WTC11 (cell line): ENCODE measurements at regions not wholly inside any gene's neighbourhood (a gene's known extent, or its start where the extent isn't known, plus 50 kb on each side); places are given as distances from the start of the nearest gene placed in this dataset.

Source experiments
- ATAC-seq: fragments of 200-7000 bp; cut with Tn5 transposase; 2 replicates; pipeline ENCODE4 v1.10.0; 2021; ENCODE audit warnings: mild to moderate bottlenecking, moderate library complexity
- CTCF ChIA-PET: fragments of 300-600 bp; sonication (Branson Sonifier 250); formaldehyde crosslinking; loops from one replicate; lab custom pipeline; 2021; ENCODE audit warnings: antibody characterized with exemption; lab: Charles Lee
- POLR2A ChIA-PET: fragments of 350-600 bp; sonication (Branson Sonifier 250); formaldehyde crosslinking; loops from one replicate; lab custom pipeline; 2021; ENCODE audit warnings: antibody characterized with exemption; lab: Charles Lee
- DNase-seq: peaks from one replicate; pipeline ENCODE4 v3.0.0; 2021; ENCODE audit warnings: low spot score
- H3K27ac Mint-ChIP-seq: 2 replicates; pipeline ENCODE4 v1.8.0; 2021; ENCODE audit warnings: mixed read lengths
- H3K27me3 Mint-ChIP-seq: 2 replicates; pipeline ENCODE4 v1.8.0; 2021; ENCODE audit warnings: low read depth, mild to moderate bottlenecking, moderate library complexity, mixed read lengths
- H3K36me3 Mint-ChIP-seq: 2 replicates; pipeline ENCODE4 v1.8.0; 2021; ENCODE audit warnings: mixed read lengths
- H3K4me1 Mint-ChIP-seq: 2 replicates; pipeline ENCODE4 v1.8.0; 2022; ENCODE audit warnings: mixed read lengths
- H3K4me3 Mint-ChIP-seq: 2 replicates; pipeline ENCODE4 v1.8.0; 2021; ENCODE audit warnings: mild to moderate bottlenecking, moderate library complexity, mixed read lengths
- H3K9me3 Mint-ChIP-seq: 2 replicates; pipeline ENCODE4 v1.8.0; 2021; ENCODE audit warnings: mixed read lengths
- EMX1 ChIP-seq: fragments of 250-450 bp; sonication (Bioruptor Pico); IDR thresholded peaks from 2 replicates; pipeline ENCODE4 v1.8.0; 2021; ENCODE audit warnings: mild to moderate bottlenecking
- FOXJ3 ChIP-seq: sonication (generic); formaldehyde crosslinking; IDR thresholded peaks from 2 replicates; pipeline ENCODE4 v1.9.0; 2021; ENCODE audit warnings: missing genetic modification reagents, mild to moderate bottlenecking, borderline replicate concordance
- GRHL2 ChIP-seq: fragments of 250-450 bp; sonication (Bioruptor Pico); IDR thresholded peaks from 2 replicates; pipeline ENCODE4 v1.8.0; 2022; ENCODE audit warnings: mild to moderate bottlenecking, moderate library complexity; ENCODE audit not compliant: insufficient replicate concordance, severe bottlenecking
- NFE2L1 ChIP-seq: sonication (generic); formaldehyde crosslinking; IDR thresholded peaks from 2 replicates; pipeline ENCODE4 v1.8.1; 2023; ENCODE audit warnings: missing genetic modification reagents
- NR3C1 ChIP-seq: sonication (generic); formaldehyde crosslinking; conservative IDR thresholded peaks from 2 replicates; pipeline ENCODE4 v1.8.1; 2023; ENCODE audit warnings: low read depth, mild to moderate bottlenecking, missing genetic modification reagents
- SMAD3 ChIP-seq: sonication (generic); formaldehyde crosslinking; IDR thresholded peaks from 2 replicates; pipeline ENCODE4 v1.8.0; 2022; ENCODE audit warnings: missing genetic modification reagents, mild to moderate bottlenecking, borderline replicate concordance
- SOX15 ChIP-seq: fragments of 250-450 bp; sonication (Bioruptor Pico); IDR thresholded peaks from 2 replicates; pipeline ENCODE4 v1.9.0; 2021; ENCODE audit warnings: mild to moderate bottlenecking
- STAT6 ChIP-seq: sonication (generic); formaldehyde crosslinking; conservative IDR thresholded peaks from 2 replicates; pipeline ENCODE4 v1.8.1; 2023; ENCODE audit warnings: mild to moderate bottlenecking, low read depth, missing genetic modification reagents, moderate library complexity
- USF2 ChIP-seq: sonication (generic); formaldehyde crosslinking; IDR thresholded peaks from 2 replicates; pipeline ENCODE4 v1.8.1; 2023; ENCODE audit warnings: mild to moderate bottlenecking, missing genetic modification reagents, moderate library complexity
- ZBTB21 ChIP-seq: sonication (generic); formaldehyde crosslinking; IDR thresholded peaks from 2 replicates; pipeline ENCODE4 v1.8.1; 2023; ENCODE audit warnings: mild to moderate bottlenecking, missing genetic modification reagents, borderline replicate concordance
- ZNF121 ChIP-seq: sonication (generic); formaldehyde crosslinking; IDR thresholded peaks from 2 replicates; pipeline ENCODE4 v1.8.0; 2023; ENCODE audit warnings: missing genetic modification reagents
- ZNF138 ChIP-seq: sonication (generic); formaldehyde crosslinking; conservative IDR thresholded peaks from 2 replicates; pipeline ENCODE4 v1.8.1; 2022; ENCODE audit warnings: mild to moderate bottlenecking, moderate library complexity, missing genetic modification reagents
- ZNF281 ChIP-seq: sonication (generic); formaldehyde crosslinking; IDR thresholded peaks from 2 replicates; pipeline ENCODE4 v1.8.0; 2023; ENCODE audit warnings: mild to moderate bottlenecking, missing genetic modification reagents
- ZNF512 ChIP-seq: sonication (generic); formaldehyde crosslinking; IDR thresholded peaks from 2 replicates; pipeline ENCODE4 v1.8.1; 2022; ENCODE audit warnings: missing genetic modification reagents, borderline replicate concordance
- ZNF671 ChIP-seq: fragments of 250-450 bp; sonication (Bioruptor Pico); IDR thresholded peaks from 2 replicates; pipeline ENCODE4 v1.8.0; 2021; ENCODE audit warnings: mild to moderate bottlenecking
- TF ChIP-seq, protein P1 (sequence below): sonication (generic); formaldehyde crosslinking; IDR thresholded peaks from 2 replicates; pipeline ENCODE4 v1.8.0; 2022; ENCODE audit warnings: mild to moderate bottlenecking, missing genetic modification reagents
- TF ChIP-seq, protein P2 (sequence below): sonication (generic); formaldehyde crosslinking; IDR thresholded peaks from 2 replicates; pipeline ENCODE4 v1.8.0; 2023; ENCODE audit warnings: missing genetic modification reagents
- TF ChIP-seq, protein P3 (sequence below): sonication (generic); formaldehyde crosslinking; IDR thresholded peaks from 2 replicates; pipeline ENCODE4 v1.8.1; 2022; ENCODE audit warnings: low read depth, mild to moderate bottlenecking, moderate library complexity, missing genetic modification reagents, borderline replicate concordance
- TF ChIP-seq, protein P4 (sequence below): sonication (generic); formaldehyde crosslinking; IDR thresholded peaks from 2 replicates; pipeline ENCODE4 v1.8.0; 2022; ENCODE audit warnings: mild to moderate bottlenecking, missing genetic modification reagents
- TF ChIP-seq, protein P5 (sequence below): fragments of 250-450 bp; sonication (Bioruptor Pico); IDR thresholded peaks from 2 replicates; pipeline ENCODE4 v1.9.0; 2021; ENCODE audit warnings: moderate library complexity, mild to moderate bottlenecking, inconsistent platforms, borderline replicate concordance

- TF ChIP-seq ZNF281 (CRISPR knock-in tag) (no peak), STAT6 (CRISPR knock-in tag) (no peak)
These were observed 107.6 kb downstream of the GAS2L3 start (continued) for GRCh38 chr12:100681074-100681473.

GRCh38 chr12:100682178-100682577 is 108.7 kb downstream of the GAS2L3 start:
- H3K9me3 Mint-ChIP-seq: peaks cover 54% of the 10 kb centered on the region
- H3K27ac Mint-ChIP-seq: no peak overlapping the region
- ATAC-seq: no peak
- CTCF ChIA-PET: interaction anchor here (5.1 kb wide), 1 partner anchor 10 kb away, joined by 33 read pairs; no protein-coding TSS in a partner anchor
- H3K27me3 Mint-ChIP-seq: peaks cover 3% of the 10 kb centered on the region
- no peak overlapping the region for H3K4me3 Mint-ChIP-seq
- peaks cover 25% of the 10 kb centered on the region for H3K36me3 Mint-ChIP-seq
- 0 out of 2 replicates have a peak, but pooled peaks cover 3% of the 10 kb centered on the region for H3K4me1 Mint-ChIP-seq
- POLR2A ChIA-PET: no interaction called here
- DNase-seq: no peak
- no peak for TF ChIP-seq SOX15 (CRISPR knock-in tag)
- TF ChIP-seq, protein P1, sequence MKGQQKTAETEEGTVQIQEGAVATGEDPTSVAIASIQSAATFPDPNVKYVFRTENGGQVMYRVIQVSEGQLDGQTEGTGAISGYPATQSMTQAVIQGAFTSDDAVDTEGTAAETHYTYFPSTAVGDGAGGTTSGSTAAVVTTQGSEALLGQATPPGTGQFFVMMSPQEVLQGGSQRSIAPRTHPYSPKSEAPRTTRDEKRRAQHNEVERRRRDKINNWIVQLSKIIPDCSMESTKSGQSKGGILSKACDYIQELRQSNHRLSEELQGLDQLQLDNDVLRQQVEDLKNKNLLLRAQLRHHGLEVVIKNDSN (CRISPR knock-in tag): no peak
- no peak for TF ChIP-seq ZNF512 (CRISPR knock-in tag)
- TF ChIP-seq, protein P2, sequence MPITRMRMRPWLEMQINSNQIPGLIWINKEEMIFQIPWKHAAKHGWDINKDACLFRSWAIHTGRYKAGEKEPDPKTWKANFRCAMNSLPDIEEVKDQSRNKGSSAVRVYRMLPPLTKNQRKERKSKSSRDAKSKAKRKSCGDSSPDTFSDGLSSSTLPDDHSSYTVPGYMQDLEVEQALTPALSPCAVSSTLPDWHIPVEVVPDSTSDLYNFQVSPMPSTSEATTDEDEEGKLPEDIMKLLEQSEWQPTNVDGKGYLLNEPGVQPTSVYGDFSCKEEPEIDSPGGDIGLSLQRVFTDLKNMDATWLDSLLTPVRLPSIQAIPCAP (CRISPR knock-in tag): no peak

GRCh38 chr12:100687686-100688085 is 106.9 kb upstream of the ANO4 start:
- peaks cover 56% of the 10 kb centered on the region for H3K9me3 Mint-ChIP-seq
- POLR2A ChIA-PET: interaction anchor here (0.6 to 0.9 kb wide), 2 partner anchors 9 to 28 kb away, joined by 3 read pairs; no protein-coding TSS in a partner anchor
- peaks cover 26% of the 10 kb centered on the region for H3K36me3 Mint-ChIP-seq
- DNase-seq (no peak), ATAC-seq (no peak)
- H3K27me3 Mint-ChIP-seq: peaks cover 3% of the 10 kb centered on the region; the same call in 1 of the 2 replicates
- CTCF ChIA-PET: interaction anchor here (2.3 kb wide), 1 partner anchor 16 kb away, joined by 14 read pairs; no protein-coding TSS in a partner anchor
- H3K27ac Mint-ChIP-seq: no peak overlapping the region
- no peaks in the 10 kb centered on the region for H3K4me1 Mint-ChIP-seq
- H3K4me3 Mint-ChIP-seq: no peak overlapping the region
- no peak for TF ChIP-seq EMX1 (CRISPR knock-in tag)
- TF ChIP-seq SMAD3 (CRISPR knock-in tag): no peak
- TF ChIP-seq, protein P3, sequence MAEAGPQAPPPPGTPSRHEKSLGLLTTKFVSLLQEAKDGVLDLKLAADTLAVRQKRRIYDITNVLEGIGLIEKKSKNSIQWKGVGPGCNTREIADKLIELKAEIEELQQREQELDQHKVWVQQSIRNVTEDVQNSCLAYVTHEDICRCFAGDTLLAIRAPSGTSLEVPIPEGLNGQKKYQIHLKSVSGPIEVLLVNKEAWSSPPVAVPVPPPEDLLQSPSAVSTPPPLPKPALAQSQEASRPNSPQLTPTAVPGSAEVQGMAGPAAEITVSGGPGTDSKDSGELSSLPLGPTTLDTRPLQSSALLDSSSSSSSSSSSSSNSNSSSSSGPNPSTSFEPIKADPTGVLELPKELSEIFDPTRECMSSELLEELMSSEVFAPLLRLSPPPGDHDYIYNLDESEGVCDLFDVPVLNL (CRISPR knock-in tag): no peak
- no peak for TF ChIP-seq NFE2L1
- TF ChIP-seq, protein P4, sequence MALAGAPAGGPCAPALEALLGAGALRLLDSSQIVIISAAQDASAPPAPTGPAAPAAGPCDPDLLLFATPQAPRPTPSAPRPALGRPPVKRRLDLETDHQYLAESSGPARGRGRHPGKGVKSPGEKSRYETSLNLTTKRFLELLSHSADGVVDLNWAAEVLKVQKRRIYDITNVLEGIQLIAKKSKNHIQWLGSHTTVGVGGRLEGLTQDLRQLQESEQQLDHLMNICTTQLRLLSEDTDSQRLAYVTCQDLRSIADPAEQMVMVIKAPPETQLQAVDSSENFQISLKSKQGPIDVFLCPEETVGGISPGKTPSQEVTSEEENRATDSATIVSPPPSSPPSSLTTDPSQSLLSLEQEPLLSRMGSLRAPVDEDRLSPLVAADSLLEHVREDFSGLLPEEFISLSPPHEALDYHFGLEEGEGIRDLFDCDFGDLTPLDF (CRISPR knock-in tag): no peak
- no peak for TF ChIP-seq ZNF138 (CRISPR knock-in tag)
- no peak for TF ChIP-seq ZNF671 (CRISPR knock-in tag)
- TF ChIP-seq NR3C1: no peak
- TF ChIP-seq, protein P5, sequence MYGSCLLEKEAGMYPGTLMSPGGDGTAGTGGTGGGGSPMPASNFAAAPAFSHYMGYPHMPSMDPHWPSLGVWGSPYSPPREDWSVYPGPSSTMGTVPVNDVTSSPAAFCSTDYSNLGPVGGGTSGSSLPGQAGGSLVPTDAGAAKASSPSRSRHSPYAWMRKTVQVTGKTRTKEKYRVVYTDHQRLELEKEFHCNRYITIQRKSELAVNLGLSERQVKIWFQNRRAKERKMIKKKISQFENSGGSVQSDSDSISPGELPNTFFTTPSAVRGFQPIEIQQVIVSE (CRISPR knock-in tag): no peak
- no peak for TF ChIP-seq ZNF121 (CRISPR knock-in tag)
- TF ChIP-seq ZBTB21 (CRISPR knock-in tag): no peak
- no peak for TF ChIP-seq FOXJ3 (CRISPR knock-in tag)
- no peak for TF ChIP-seq USF2 (CRISPR knock-in tag)
- TF ChIP-seq GRHL2: no peak
